ENCODE measurements at regions not wholly inside any gene's neighbourhood (a gene's known extent, or its start where the extent isn't known, plus 50 kb on each side); places are given as distances from the start of the nearest gene placed in this dataset.

DNA sequence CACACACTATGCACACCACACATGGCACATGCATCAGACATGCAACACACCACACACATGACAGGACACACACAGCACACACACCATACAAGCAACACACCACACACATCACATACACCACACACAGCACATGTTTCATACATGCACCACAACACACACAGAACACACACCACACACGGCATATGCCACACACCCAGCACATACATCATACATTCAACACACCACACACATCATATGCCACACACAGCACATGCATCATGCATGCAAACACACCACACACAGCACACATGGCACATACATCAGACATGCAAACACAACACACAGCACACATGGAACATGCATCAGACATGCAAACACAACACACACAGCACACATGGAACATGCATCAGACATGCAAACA, 80.7 kb upstream of the LRPAP1 start:
- no peak for TF ChIP-seq RCOR1 (IDR thresholded peaks at IDR 0.05; ENCODE audit: low read length)
- TF ChIP-seq, protein P1, sequence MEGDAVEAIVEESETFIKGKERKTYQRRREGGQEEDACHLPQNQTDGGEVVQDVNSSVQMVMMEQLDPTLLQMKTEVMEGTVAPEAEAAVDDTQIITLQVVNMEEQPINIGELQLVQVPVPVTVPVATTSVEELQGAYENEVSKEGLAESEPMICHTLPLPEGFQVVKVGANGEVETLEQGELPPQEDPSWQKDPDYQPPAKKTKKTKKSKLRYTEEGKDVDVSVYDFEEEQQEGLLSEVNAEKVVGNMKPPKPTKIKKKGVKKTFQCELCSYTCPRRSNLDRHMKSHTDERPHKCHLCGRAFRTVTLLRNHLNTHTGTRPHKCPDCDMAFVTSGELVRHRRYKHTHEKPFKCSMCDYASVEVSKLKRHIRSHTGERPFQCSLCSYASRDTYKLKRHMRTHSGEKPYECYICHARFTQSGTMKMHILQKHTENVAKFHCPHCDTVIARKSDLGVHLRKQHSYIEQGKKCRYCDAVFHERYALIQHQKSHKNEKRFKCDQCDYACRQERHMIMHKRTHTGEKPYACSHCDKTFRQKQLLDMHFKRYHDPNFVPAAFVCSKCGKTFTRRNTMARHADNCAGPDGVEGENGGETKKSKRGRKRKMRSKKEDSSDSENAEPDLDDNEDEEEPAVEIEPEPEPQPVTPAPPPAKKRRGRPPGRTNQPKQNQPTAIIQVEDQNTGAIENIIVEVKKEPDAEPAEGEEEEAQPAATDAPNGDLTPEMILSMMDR (IDR thresholded peaks at IDR 0.05) = no peak
